Smooth muscle cell (in vitro differentiated cells): ENCODE measurements at regions not wholly inside any gene's neighbourhood (a gene's known extent, or its start where the extent isn't known, plus 50 kb on each side); places are given as distances from the start of the nearest gene placed in this dataset.
"Not testable (repeated sequence)": the region's sequence is repeated elsewhere in the genome, so short reads cannot be mapped to it uniquely, and the experiment has no call there.

Experiments used
- DNase-seq: peaks from one replicate; lab custom pipeline; 2025; ENCODE audit not compliant: unreplicated experiment; lab: John Stamatoyannopoulos, UW
- H2AFZ ChIP-seq: fragments of 200-600 bp; sonication (generic); 2 replicates; pipeline ENCODE4 v1.6.0; 2016; ENCODE audit warnings: antibody characterized with exemption, low read depth, mild to moderate bottlenecking
- H3F3A ChIP-seq: fragments of 200-600 bp; sonication (generic); 2 replicates; pipeline ENCODE4 v1.6.0; 2017; ENCODE audit warnings: antibody characterized with exemption, low read depth
- H3K27ac ChIP-seq: fragments of 200-600 bp; sonication (generic); 2 replicates; pipeline ENCODE4 v1.5.1; 2016; ENCODE audit warnings: low read depth, mild to moderate bottlenecking
- H3K27me3 ChIP-seq: fragments of 200-600 bp; sonication (generic); 2 replicates; pipeline ENCODE4 v1.6.1; 2016; ENCODE audit warnings: low read depth, mild to moderate bottlenecking
- H3K36me3 ChIP-seq: fragments of 200-600 bp; sonication (generic); 2 replicates; pipeline ENCODE4 v1.5.1; 2016; ENCODE audit warnings: low read depth
- H3K4me1 ChIP-seq: fragments of 200-600 bp; sonication (generic); 2 replicates; pipeline ENCODE4 v1.5.1; 2016; ENCODE audit warnings: low read depth
- H3K4me2 ChIP-seq: fragments of 200-600 bp; sonication (generic); 2 replicates; pipeline ENCODE4 v1.6.0; 2016; ENCODE audit warnings: mild to moderate bottlenecking
- H3K4me3 ChIP-seq: fragments of 200-600 bp; sonication (generic); 2 replicates; pipeline ENCODE4 v1.5.1; 2016; ENCODE audit warnings: mild to moderate bottlenecking
- H3K79me2 ChIP-seq: fragments of 200-600 bp; sonication (generic); 2 replicates; pipeline ENCODE4 v1.6.0; 2016; ENCODE audit warnings: low read depth, mild to moderate bottlenecking
- H3K9ac ChIP-seq: fragments of 200-600 bp; sonication (generic); 2 replicates; pipeline ENCODE4 v1.6.0; 2016; ENCODE audit warnings: low read depth
- H3K9me3 ChIP-seq: fragments of 200-600 bp; sonication (generic); replicated peaks from 2 replicates; pipeline ENCODE4 v1.5.1; 2016; ENCODE audit warnings: low read depth
- H4K20me1 ChIP-seq: fragments of 200-600 bp; sonication (generic); 2 replicates; pipeline ENCODE4 v1.6.0; 2016; ENCODE audit warnings: low read depth
- WGBS: methylation state at CpG from one replicate; pipeline ENCODE4 v1.1.7; 2016; ENCODE audit warnings: low lambda C conversion rate; 5-methylcytosine and 5-hydroxymethylcytosine counted together
- TF ChIP-seq, protein P1 (sequence below): fragments of 200-600 bp; sonication (generic); IDR thresholded peaks from 2 replicates; pipeline ENCODE4 v1.5.1; 2017; ENCODE audit warnings: borderline replicate concordance, mild to moderate bottlenecking, antibody characterized with exemption; ENCODE audit not compliant: insufficient read depth, poor library complexity, severe bottlenecking

DNA sequence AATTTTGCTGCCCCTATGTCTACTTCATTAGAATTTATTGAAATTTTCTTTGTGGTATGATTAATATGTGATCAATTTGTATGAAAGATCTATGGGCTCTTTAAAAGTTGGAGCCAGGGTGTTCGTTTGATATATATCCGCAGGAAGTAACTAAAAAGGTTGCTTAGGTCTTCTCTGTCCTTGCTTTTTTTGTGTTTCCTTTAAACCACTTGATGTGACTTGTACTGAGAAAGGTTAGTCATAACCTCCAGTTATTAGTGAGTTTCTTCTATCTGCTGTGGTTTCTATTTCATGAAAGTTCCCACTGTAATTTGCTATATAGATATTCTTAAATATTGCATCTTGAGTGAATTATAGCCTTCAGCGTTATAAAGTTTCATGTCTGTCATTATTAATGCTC is 585.3 kb upstream of the ARID1B start:
- 85% methylated on average over 3 of the region's 3 CpGs for WGBS
- TF ChIP-seq, protein P1, sequence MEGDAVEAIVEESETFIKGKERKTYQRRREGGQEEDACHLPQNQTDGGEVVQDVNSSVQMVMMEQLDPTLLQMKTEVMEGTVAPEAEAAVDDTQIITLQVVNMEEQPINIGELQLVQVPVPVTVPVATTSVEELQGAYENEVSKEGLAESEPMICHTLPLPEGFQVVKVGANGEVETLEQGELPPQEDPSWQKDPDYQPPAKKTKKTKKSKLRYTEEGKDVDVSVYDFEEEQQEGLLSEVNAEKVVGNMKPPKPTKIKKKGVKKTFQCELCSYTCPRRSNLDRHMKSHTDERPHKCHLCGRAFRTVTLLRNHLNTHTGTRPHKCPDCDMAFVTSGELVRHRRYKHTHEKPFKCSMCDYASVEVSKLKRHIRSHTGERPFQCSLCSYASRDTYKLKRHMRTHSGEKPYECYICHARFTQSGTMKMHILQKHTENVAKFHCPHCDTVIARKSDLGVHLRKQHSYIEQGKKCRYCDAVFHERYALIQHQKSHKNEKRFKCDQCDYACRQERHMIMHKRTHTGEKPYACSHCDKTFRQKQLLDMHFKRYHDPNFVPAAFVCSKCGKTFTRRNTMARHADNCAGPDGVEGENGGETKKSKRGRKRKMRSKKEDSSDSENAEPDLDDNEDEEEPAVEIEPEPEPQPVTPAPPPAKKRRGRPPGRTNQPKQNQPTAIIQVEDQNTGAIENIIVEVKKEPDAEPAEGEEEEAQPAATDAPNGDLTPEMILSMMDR: no peak

DNA sequence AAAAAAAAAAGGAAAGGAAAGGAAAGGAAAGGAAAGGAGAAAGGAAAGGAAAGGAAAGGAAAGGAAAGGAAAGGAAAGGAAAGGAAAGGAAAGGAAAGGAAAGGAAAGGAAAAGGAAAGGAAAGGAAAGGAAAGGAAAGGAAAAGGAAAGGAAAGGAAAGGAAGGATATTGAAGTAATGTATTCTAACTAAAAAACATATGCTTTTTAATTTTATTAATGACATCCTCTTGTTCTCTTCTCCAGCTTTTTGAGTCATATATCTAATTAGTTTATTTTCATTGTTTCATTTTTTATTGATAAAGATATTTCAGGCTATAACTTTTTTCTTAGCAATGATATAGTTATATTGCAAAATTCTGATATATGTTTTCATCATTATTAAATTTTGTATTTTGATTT is 585.8 kb upstream of the ARID1B start:
- not testable (repeated sequence) for H3K9me3 ChIP-seq, H4K20me1 ChIP-seq, H3K36me3 ChIP-seq, H3F3A ChIP-seq, H3K4me2 ChIP-seq, H2AFZ ChIP-seq, H3K9ac ChIP-seq, DNase-seq, H3K79me2 ChIP-seq, H3K27me3 ChIP-seq, H3K4me1 ChIP-seq, H3K4me3 ChIP-seq, H3K27ac ChIP-seq

More for the DNA sequence above, 585.3 kb upstream of the ARID1B start:
- Histone ChIP-seq H2AFZ (no peak overlapping the region), H3K27me3 (no peaks in the 10 kb centered on the region), H3K4me2 (no peak overlapping the region), H3K9me3 (no peaks in the 10 kb centered on the region), H4K20me1 (no peaks in the 10 kb centered on the region), H3K27ac (no peak overlapping the region), H3K79me2 (no peaks in the 10 kb centered on the region), H3F3A (no peaks in the 10 kb centered on the region), H3K4me3 (no peak overlapping the region), H3K36me3 (no peaks in the 10 kb centered on the region), H3K9ac (no peak overlapping the region), H3K4me1 (no peaks in the 10 kb centered on the region)
- DNase-seq: no peak

DNA sequence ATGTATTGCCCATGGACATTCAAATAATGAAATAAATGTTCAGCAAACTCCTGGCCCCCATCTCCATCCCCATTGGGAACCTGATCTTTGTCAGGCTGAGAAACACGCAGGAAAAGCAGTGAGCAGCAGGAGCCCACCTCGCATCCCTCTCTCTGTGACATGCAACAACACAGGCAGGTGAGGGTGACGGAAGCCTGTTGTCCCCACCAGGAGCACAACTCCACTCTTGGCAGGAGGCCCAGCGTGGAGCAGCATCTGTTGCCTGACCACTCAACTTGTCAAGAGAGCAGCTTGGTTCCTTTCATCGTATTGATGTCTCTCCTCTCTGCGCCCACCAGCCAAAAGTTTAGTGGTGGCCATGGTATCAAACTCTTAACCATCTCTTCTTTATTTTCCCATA is 586.9 kb upstream of the ARID1B start:
- Histone ChIP-seq H3K9ac (no peak overlapping the region), H4K20me1 (no peaks in the 10 kb centered on the region), H3K4me2 (no peak overlapping the region), H3F3A (no peaks in the 10 kb centered on the region), H2AFZ (no peak overlapping the region), H3K4me3 (no peak overlapping the region), H3K4me1 (no peaks in the 10 kb centered on the region), H3K27ac (no peak overlapping the region), H3K27me3 (no peaks in the 10 kb centered on the region), H3K9me3 (no peaks in the 10 kb centered on the region), H3K79me2 (no peaks in the 10 kb centered on the region), H3K36me3 (no peaks in the 10 kb centered on the region)
- 93% methylated on average over 6 of the region's 6 CpGs for WGBS
- TF ChIP-seq, protein P1: no peak
- DNase-seq: no peak

DNA sequence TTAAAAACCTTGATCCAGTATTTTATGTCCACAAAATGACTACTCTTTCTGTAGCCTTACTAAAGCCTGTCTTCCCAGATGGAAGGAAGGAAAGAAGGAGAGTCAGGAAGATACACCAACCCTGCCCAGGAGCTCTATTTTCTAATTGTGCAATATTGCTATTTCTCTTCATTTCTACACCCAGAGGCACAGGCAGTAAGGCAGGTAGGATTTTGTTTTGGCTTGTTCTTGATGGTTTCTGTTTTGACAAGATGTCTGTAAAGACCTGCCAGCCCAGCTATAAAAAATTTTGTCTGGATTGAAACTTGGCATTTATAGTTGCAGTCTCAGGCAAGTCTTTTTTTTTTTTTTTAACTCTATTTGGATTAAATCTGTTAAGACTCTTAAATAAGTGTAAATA is 587.5 kb upstream of the ARID1B start:
- no peak overlapping the region for H2AFZ ChIP-seq
- H3F3A ChIP-seq: no peaks in the 10 kb centered on the region
- no peak overlapping the region for H3K4me3 ChIP-seq
- no peaks in the 10 kb centered on the region for H3K9me3 ChIP-seq
- no peak overlapping the region for H3K9ac ChIP-seq
- TF ChIP-seq, protein P1: no peak
- H3K79me2 ChIP-seq: no peaks in the 10 kb centered on the region
- no peaks in the 10 kb centered on the region for H3K4me1 ChIP-seq
- no peak for DNase-seq
- no peaks in the 10 kb centered on the region for H4K20me1 ChIP-seq
- H3K36me3 ChIP-seq: no peaks in the 10 kb centered on the region
- H3K27ac ChIP-seq: no peak overlapping the region
- no peak overlapping the region for H3K4me2 ChIP-seq
- H3K27me3 ChIP-seq: no peaks in the 10 kb centered on the region
